Pons (tissue), 1 donor: ENCODE measurements at regions not wholly inside any gene's neighbourhood (a gene's known extent, or its start where the extent isn't known, plus 50 kb on each side); places are given as distances from the start of the nearest gene placed in this dataset.
A peak's percentile ranks its signal among the peaks of the same experiment; 100 is the strongest.

Source experiments
- DNase-seq: peaks from one replicate; pipeline ENCODE4 v3.0.0-alpha.2; 2016; ENCODE audit warnings: low spot score

DNA sequence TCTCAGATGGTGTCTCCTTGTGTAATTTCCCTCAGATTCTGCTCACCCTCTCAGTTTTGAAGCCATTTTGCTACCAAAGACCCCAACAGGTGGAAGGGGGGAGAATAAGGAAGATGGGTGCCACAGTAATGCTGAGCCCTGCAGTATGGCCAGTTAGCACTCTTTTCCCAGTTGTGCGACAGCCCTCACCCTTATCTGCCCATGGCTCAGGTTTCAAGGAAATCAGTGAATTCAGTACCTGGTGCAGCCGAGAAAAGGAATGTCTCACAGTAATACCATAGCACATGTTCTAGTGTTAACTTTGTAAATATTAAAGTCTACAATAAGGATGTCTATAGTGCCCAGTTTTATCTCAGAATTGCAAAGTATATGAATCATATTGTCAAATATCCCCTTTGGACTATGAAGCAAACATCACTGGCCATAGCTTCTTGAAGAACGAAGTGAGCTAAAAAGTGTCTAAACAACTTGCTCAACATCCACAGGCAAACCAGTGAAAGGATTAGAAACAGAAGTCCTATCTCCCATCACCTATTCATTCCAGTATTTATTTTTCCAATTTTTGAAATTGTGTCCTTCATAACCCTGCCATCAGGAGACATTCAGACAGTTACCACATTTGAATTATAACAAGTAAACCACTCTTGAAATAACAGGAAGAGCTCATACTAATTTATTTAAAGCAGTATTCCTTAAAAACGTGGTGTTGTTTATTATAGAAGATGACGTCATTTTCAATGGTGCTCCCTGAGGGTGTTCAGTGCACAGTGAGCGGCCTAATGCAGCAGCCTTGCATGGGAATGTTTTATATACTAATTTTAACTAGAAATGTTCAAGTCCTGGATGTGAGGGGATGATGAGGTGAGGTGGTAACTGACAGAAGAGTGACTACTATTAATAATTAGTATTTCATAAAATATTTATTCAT, 366.2 kb downstream of the TFAP2A start:
- no peak for DNase-seq

DNA sequence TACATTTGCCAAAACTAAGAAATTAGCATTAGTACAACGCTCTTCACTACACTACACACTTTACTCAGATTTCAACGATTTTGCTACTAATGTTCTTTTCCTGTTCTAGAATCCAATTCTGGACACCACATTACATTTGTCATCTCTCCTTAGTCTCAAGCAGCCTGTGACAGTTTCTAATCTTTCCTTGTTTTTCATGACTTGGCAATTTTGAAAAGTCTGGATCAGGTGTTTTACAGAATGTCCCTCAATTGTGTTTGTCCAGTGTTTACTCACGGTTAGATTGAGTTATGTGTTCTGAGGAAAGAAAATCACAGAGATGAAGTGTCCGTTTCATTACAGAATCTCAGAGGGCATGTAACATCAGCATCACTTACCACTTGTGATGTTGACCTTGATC, 372.6 kb downstream of the TFAP2A start:
- no peak for DNase-seq

GRCh38 chr6:10033223-10033829, 381.5 kb downstream of the TFAP2A start:
- DNase-seq: no peak

GRCh38 chr6:10031617-10032016, 383.3 kb downstream of the TFAP2A start:
- DNase-seq: no peak

GRCh38 chr6:10030942-10031537, 383.8 kb downstream of the TFAP2A start:
- DNase-seq: peak; percentile 53

- DNase-seq: no peak
Measured at GRCh38 chr6:10028222-10028621, 386.7 kb downstream of the TFAP2A start.

GRCh38 chr6:10019851-10020250, 395.0 kb downstream of the TFAP2A start:
- DNase-seq: no peak

- DNase-seq: peak; percentile 25
Measured at GRCh38 chr6:10014557-10014956, 400.3 kb downstream of the TFAP2A start.

DNA sequence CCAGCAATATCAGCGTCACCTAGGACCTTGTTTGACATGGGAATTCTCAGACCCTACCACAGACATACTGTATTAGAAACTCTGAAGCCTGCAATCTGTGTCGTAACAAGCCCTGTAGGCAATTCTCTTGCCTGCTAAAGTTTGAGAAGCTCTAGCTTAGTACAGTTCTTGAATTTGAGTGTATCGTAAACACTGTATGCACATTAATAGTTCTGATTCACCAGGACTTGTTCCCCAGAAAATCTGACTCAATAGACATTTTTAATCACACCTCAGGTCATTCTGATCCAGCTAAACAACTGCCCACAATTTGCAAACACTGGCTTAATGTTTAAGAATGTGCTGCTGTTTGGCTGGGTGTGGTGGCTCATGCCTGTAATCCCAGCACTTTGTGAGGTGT, 414.3 kb downstream of the TFAP2A start:
- no peak for DNase-seq

GRCh38 chr6:9999796-10000195, 415.1 kb downstream of the TFAP2A start:
- no peak for DNase-seq

- DNase-seq: no peak
Measured at GRCh38 chr6:9986273-9986672, 428.6 kb downstream of the TFAP2A start.

DNA sequence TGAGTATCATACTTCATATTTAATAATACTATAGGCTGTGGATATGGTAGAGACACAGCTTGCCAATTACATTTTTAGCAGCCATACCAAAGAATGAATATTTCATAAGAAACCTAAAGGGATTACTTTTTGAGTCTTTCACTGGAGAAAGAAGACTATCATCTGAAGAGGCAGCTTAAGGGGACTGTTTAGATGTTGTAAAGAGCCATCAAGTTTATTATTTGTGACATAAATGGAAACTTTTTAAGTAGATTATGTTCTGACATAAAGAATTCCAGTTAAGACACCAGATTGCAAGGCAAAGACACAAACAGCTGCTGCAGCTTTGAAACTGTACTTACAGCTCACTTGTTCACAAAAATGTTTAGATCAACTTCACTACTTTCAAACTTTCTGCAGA, 429.4 kb downstream of the TFAP2A start:
- DNase-seq: no peak

DNA sequence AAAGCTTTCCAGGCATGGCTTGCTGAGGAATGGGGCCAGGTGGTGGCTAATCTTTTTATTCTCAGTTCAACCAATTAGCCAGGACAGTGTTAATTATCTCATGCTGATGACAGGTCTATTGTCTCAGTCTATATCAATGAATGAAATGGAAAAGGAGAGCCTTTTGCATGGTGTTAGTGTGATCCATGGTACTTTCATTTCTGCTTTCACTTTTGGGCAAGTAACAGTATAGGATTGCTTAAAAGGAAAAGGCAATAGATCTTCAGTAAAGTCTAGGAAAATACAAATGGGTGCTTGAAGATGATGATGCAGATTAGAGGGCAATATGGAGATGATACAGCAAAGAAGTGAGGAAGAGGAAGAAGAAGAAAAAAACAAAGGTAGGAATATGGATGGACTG, 430.3 kb downstream of the TFAP2A start:
- DNase-seq: no peak

DNA sequence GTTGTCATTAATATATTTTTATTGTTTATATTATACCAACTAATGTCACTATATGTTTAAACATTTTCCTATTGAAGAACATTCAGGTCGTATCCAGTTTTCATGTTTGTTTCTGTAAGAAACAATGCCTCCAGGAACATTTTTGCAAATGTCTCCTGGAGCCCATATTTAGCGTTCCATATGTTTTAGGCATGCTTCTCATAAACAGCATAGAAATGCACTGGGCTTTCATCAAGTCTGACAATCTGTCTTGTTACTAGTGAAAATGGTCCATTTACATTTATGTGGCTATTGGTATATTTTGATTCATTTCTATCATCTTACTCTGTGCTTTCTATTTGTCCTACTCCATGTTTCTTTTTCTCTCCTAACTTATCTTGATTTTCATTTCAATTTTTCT, 431.7 kb downstream of the TFAP2A start:
- no peak for DNase-seq

DNA sequence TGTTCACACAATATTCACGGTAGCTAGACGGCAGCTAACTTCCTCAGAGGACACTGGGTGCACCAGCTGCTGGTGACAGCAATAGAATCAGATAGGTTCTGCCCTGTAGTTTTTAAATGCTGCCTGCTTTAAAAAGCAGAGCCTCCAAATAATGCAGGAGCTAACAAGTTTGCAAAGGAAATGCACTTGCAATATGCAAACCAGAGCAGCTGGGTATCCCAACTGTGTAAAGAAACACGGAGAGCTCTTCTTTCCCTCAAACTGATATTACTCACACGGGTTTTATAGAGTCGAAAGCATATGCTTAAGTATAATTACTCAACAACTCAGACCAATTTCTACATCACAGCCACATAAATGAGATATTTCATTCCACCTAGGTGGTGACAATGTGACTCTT, 432.7 kb downstream of the TFAP2A start:
- DNase-seq: no peak

DNA sequence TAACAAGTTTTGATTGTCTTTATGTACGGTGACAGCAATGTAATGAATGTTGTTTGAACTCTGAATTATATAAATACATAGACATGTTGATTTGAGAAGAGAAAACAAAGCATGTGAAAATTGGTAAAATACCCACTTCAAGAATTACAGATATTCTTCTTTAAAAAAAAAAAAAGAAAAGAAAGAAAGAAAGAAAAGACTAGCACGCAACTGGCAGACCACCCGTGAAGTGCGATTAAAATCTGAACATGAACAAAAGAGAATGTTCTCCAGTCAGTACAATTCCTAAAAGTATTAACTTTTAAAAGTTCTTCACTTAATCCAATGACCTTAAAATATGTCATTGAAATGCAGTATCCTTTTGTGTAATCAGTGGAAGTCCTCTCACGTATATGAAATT, 434.9 kb downstream of the TFAP2A start:
- DNase-seq: no peak

DNA sequence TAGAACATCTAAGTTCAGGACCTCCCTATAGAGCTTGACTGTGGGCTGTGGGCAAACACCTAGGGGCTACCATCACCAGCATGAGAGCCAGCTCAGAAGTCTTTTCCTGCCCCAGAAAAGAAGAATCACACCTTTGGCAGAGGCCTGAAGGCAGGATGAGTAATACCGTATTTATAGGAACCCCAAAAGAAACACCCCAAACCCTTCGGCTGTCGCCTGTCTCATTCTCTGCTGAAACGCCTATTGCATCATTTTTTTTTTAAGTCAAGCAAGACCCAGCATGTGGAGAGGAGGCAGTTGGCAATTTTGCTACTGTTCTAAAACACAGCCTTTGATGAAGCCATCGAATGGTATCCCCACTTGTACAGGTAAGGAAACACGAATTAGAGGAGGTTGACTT, 436.4 kb downstream of the TFAP2A start:
- no peak for DNase-seq

- DNase-seq: no peak
Measured at GRCh38 chr6:9977411-9977810, 437.5 kb downstream of the TFAP2A start.

- no peak for DNase-seq
Measured at GRCh38 chr6:9961646-9962045, 453.2 kb downstream of the TFAP2A start.

DNA sequence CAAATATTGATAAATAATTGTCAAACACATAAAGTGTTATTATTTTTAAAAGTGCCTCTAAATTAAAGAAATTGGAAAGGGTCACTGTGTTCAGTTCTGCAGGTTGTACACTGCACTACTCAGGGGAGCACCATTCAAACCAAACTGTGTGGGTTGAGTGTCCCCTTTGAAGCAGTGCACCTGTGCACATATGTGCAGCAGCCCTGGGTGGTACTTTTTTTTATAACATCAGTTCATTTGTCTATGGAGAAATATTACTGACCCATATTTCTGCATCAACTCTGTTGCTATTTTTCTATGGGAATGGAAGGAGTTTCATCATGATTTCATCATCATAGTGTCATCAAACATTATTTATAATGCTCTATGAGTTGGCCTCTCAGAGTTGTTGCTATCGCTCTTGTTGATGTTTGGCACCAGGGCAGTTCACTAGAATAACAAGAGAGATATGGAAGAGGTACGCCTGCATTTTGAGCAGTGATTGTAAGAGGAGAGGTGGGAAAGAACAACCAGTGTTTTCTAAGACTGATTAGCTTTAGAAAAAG, 457.6 kb downstream of the TFAP2A start:
- no peak for DNase-seq

DNA sequence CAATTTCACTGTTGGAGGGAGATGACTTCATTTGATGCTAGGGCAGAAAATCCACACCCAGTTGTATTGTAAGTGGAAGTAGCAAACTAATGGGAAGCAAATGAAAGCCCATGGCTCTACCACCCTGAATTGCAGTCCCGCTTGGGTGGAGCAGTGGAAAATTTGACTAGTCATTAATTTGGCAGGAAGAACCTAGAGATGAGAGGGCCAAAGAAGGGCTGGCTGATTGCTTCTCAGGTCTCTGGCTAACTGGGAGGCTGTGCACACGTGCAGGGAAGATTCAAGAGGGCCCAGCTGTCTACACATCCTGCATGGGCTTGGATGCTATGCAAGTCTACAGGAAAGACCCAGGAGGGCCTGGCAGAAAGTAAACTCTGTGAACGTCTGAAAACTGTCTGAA, 466.2 kb downstream of the TFAP2A start:
- no peak for DNase-seq

- DNase-seq: no peak
Measured at GRCh38 chr6:9943986-9944385, 470.9 kb downstream of the TFAP2A start.

DNA sequence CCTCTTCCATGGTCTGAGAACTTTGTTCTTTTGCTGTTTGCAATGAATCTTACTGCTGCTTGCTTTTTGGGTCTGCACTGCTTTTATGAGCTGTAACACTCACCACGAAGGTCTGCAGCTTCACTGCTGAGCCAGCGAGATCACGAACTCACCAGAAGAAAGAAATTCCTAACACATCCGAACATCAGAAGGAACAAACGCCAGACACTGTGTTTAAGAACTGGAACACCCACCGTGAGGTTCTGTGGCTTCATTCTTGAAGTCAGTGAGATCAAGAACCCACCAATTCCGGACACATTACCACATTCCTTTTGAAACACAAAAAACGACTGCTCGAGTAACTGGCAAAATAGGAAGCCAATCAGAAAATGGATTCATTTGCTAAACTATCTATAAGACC, 471.8 kb downstream of the TFAP2A start:
- DNase-seq: no peak
